Ovary (tissue), 7 donors: ENCODE measurements at regions not wholly inside any gene's neighbourhood (a gene's known extent, or its start where the extent isn't known, plus 50 kb on each side); places are given as distances from the start of the nearest gene placed in this dataset.

Source experiments
- DNase-seq, 5 donors: peaks; one replicate each; pipeline ENCODE4 v3.0.0-alpha.2; 2019 to 2020
- H3K27ac ChIP-seq, 2 donors: fragments of 200-600 bp; one replicate each; pipeline versions ENCODE4 v1.5.1 to v1.8.0; 2019 to 2022
- H3K27me3 ChIP-seq: fragments of 200-600 bp; one replicate; pipeline ENCODE4 v1.8.0; 2022
- H3K36me3 ChIP-seq: fragments of 200-600 bp; sonication (generic); one replicate; pipeline ENCODE4 v1.5.1; 2019
- H3K4me1 ChIP-seq: one replicate; pipeline ENCODE4 v1.8.1; 2013; ENCODE audit warnings: mild to moderate bottlenecking, moderate library complexity; ENCODE audit not compliant: insufficient read depth
- H3K4me3 ChIP-seq: fragments of 200-600 bp; sonication (generic); one replicate; pipeline ENCODE4 v1.5.1; 2017
- H3K9me3 ChIP-seq, 2 donors: fragments of 200-600 bp in 1 of 2; sonication (generic) in 1 of 2; one replicate each; pipeline versions ENCODE4 v1.5.1 to v1.8.1; 2013 to 2019; ENCODE audit warnings: mild to moderate bottlenecking in 1 of 2, moderate library complexity in 1 of 2
- EP300 ChIP-seq: sonication (generic); formaldehyde crosslinking; IDR thresholded peaks from one replicate; pipeline ENCODE4 v1.6.1; 2017; ENCODE audit warnings: antibody characterized with exemption
- POLR2A ChIP-seq: fragments of 450-650 bp; IDR thresholded peaks from one replicate; pipeline ENCODE4 v1.6.1; 2017; ENCODE audit warnings: antibody characterized with exemption, mild to moderate bottlenecking, moderate library complexity
- WGBS, 3 donors: extraction: QIAGEN DNeasy Blood & Tissue Kit in 1 of 3; methylation state at CpG; one replicate each; pipeline versions ENCODE4 v1.1.5 to v1.1.7; 2013 to 2017; 5-methylcytosine and 5-hydroxymethylcytosine counted together
- intact Hi-C, 4 donors: fragments of 100-400 bp; cut with DNase I; formaldehyde crosslinking; loops; one replicate each; pipeline versions ENCODE4 v1.11.0 to v1.15.1; 2022 to 2023
- TF ChIP-seq, protein P1 (sequence below), 3 donors: fragments of 450-650 bp in 2 of 3; fragments of 200-600 bp in 1 of 3; IDR thresholded peaks; one replicate each; pipeline versions ENCODE4 v1.5.1 to v1.8.0; 2016 to 2022; ENCODE audit warnings: antibody characterized with exemption in 3 of 3, mild to moderate bottlenecking in 1 of 3
- donor health status: DM: no; HTN: no; CAD: no; lungs with moderate emphysema.
- donor health status: DM: no; HTN: no; CAD: no.
- donor health status: Bipolar disorder and iron deficiency.
- donor health status: DM: no; HTN: no; CAD: no.
- donor health status: DM: yes; HTN: yes; CAD: no.

DNA sequence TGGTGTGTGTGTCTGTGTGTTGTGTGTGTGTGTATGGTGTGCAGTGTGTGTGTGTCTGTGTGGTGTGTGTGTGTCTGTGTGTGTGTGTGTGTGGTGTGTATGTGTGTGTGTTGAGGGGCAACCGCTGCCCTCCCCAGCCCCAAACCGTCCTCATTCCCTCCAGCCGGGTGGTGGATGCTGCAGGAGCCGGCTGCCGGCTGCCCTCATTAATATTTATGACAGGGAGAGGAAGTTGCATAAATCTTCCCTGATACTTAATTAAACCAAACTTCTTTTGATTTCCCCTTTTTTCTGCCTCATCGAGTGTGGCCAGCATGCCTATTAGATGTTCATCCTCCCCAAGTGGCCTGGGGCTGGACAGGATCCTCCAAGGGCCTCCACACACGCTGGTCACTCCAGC, 121.4 kb upstream of the MVB12B start:
- no peak overlapping the region for H3K4me3 ChIP-seq
- H3K4me1 ChIP-seq = no peaks in the 10 kb centered on the region
- intact Hi-C loops = no loop called here
- no peaks in the 10 kb centered on the region for H3K9me3 ChIP-seq
- H3K27me3 ChIP-seq = no peaks in the 10 kb centered on the region
- TF ChIP-seq, protein P1, sequence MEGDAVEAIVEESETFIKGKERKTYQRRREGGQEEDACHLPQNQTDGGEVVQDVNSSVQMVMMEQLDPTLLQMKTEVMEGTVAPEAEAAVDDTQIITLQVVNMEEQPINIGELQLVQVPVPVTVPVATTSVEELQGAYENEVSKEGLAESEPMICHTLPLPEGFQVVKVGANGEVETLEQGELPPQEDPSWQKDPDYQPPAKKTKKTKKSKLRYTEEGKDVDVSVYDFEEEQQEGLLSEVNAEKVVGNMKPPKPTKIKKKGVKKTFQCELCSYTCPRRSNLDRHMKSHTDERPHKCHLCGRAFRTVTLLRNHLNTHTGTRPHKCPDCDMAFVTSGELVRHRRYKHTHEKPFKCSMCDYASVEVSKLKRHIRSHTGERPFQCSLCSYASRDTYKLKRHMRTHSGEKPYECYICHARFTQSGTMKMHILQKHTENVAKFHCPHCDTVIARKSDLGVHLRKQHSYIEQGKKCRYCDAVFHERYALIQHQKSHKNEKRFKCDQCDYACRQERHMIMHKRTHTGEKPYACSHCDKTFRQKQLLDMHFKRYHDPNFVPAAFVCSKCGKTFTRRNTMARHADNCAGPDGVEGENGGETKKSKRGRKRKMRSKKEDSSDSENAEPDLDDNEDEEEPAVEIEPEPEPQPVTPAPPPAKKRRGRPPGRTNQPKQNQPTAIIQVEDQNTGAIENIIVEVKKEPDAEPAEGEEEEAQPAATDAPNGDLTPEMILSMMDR (IDR thresholded peaks at IDR 0.05) = no peak
- TF ChIP-seq EP300 (no peak), POLR2A (no peak)
- no peak for DNase-seq
- no peak overlapping the region for H3K27ac ChIP-seq
- WGBS, 3 donors = 31 to 42% (median 36%) methylated on average over 7 of the region's 7 CpGs
- no peaks in the 10 kb centered on the region for H3K36me3 ChIP-seq

DNA sequence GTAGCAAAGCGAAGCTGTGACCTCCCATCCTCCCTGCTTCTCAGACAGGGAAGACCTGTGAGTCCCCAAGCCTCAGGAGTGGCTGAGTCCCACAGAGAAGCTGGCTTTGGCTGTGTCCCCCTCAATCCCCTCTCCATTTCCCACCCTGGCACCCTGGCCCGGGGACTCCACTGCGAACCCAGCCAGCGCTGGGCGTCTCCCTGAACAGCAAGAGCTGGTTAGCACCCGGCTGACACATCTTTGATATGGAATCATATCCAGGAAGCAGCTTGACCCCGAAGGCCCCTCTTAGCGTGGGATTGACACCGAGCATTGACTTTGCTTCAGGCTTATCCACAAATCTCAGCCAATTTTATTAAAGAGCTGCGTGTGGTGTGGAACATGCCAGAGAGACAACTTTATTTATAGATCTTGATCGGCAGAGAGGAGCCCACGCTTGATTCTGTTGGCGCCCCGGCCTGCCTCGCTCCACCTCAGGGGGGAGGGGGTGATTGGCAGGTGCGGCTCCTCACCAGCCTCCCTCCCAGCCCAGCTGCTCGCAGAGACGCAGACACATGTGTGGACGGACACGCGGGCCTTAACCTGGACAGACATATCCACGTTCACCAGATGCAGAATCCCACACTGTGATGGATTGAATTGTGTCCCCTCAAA, 120.7 kb upstream of the MVB12B start:
- 66 to 76% (median 69%) methylated on average over 22 of the region's 22 CpGs for WGBS, 3 donors
- no peaks in the 10 kb centered on the region for H3K9me3 ChIP-seq
- TF ChIP-seq POLR2A (no peak), EP300 (no peak)
- TF ChIP-seq, protein P1 (IDR thresholded peaks at IDR 0.05) = no peak
- no peak overlapping the region for H3K4me3 ChIP-seq
- H3K36me3 ChIP-seq = no peaks in the 10 kb centered on the region
- no peaks in the 10 kb centered on the region for H3K4me1 ChIP-seq
- DNase-seq = no peak
- H3K27me3 ChIP-seq = no peaks in the 10 kb centered on the region
- no peak overlapping the region for H3K27ac ChIP-seq
- intact Hi-C loops = no loop called here

DNA sequence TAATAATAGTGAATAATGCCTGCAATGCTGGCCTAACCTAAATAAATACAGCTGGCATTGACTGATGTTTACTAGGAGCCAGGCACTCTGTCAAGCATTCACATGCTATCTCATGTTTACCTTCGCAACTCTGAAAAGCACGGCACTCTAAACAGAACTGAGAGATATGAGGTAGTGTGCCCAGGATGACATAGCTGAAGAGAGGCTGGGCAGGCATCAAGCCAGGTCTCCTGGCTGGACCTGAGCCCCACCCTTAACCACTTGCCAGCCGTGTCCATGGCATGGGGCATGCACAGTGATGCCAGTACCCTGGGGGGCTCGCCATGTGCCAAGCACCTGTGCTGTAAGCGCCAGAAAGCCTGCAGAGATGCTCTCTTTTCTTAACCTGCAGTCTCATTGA, 119.4 kb upstream of the MVB12B start:
- DNase-seq = no peak
- Histone ChIP-seq H3K36me3 (no peaks in the 10 kb centered on the region), H3K27me3 (no peaks in the 10 kb centered on the region), H3K4me1 (no peaks in the 10 kb centered on the region), H3K4me3 (no peak overlapping the region), H3K9me3 (no peaks in the 10 kb centered on the region), H3K27ac (no peak overlapping the region)
- intact Hi-C loops = no loop called here
- 75 to 84% (median 83%) methylated on average over 5 of the region's 5 CpGs for WGBS, 3 donors
- TF ChIP-seq POLR2A (no peak), EP300 (no peak)
- TF ChIP-seq, protein P1 (IDR thresholded peaks at IDR 0.05) = no peak

DNA sequence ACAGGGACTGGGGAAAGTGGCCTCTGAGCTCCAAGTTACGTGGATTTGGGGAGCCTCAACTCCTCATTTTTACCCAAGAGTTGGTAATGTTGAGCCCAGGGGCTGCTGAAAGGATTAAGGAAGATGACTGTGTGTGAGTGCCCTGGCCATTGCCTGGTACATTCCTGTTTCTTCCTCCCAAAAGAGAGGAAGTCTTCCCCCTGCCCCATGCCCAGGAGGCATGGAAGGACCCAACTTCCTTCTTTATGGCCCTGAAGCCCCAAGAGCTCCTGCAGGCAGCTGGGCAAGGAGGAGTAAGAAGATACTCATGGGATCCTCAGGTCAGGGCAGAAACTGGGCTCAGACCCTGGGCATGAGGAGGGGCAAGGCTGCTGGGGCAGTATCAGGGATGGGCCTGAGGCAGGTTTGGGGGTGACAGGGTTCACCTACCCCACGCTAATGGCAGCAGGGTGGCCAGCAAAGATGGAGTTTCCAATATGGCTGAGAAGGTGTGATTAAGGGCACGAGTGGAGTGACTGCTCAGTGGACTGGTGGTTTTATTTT, 118.3 kb upstream of the MVB12B start:
- Histone ChIP-seq H3K27ac (no peak overlapping the region), H3K4me3 (no peak overlapping the region), H3K36me3 (no peaks in the 10 kb centered on the region), H3K27me3 (no peaks in the 10 kb centered on the region), H3K4me1 (no peaks in the 10 kb centered on the region), H3K9me3 (no peaks in the 10 kb centered on the region)
- intact Hi-C loops = no loop called here
- no peak for DNase-seq
- TF ChIP-seq EP300 (no peak), POLR2A (no peak)
- TF ChIP-seq, protein P1 (IDR thresholded peaks at IDR 0.05) = no peak
- WGBS, 3 donors = 86 to 91% (median 89%) methylated on average over 3 of the region's 3 CpGs
